ENCODE measurements at regions not wholly inside any gene's neighbourhood (a gene's known extent, or its start where the extent isn't known, plus 50 kb on each side); places are given as distances from the start of the nearest gene placed in this dataset.
"Not testable (repeated sequence)": the region's sequence is repeated elsewhere in the genome, so short reads cannot be mapped to it uniquely, and the experiment has no call there.

- no peak overlapping the region for H3K4me3 ChIP-seq (ENCODE audit: low read length)
- no peak for DNase-seq (ENCODE audit: low read depth)
- no peak for TF ChIP-seq CTCF (conservative IDR thresholded peaks at IDR 0.05; ENCODE audit: low read depth, low read length)
These were observed 392.3 kb downstream of the CCER1 start for GRCh38 chr12:90562671-90563070.

- no peak for TF ChIP-seq CTCF (conservative IDR thresholded peaks at IDR 0.05; ENCODE audit: low read depth, low read length)
- H3K4me3 ChIP-seq (ENCODE audit: low read length) = no peak overlapping the region
- peak; percentile 76 for DNase-seq (ENCODE audit: low read depth)
These were observed 406.4 kb downstream of the CCER1 start for GRCh38 chr12:90548595-90548994.

- no peak overlapping the region for H3K4me3 ChIP-seq (ENCODE audit: low read length)
- no peak for TF ChIP-seq CTCF (conservative IDR thresholded peaks at IDR 0.05; ENCODE audit: low read depth, low read length)
- no peak for DNase-seq (ENCODE audit: low read depth)
These were observed 408.5 kb downstream of the CCER1 start for GRCh38 chr12:90546511-90546910.

GRCh38 chr12:90543841-90544240, 411.1 kb downstream of the CCER1 start:
- H3K4me3 ChIP-seq (ENCODE audit: low read length) = no peak overlapping the region
- DNase-seq (ENCODE audit: low read depth) = no peak
- TF ChIP-seq CTCF (conservative IDR thresholded peaks at IDR 0.05; ENCODE audit: low read depth, low read length) = no peak

- peak; percentile 66 for DNase-seq (ENCODE audit: low read depth)
- TF ChIP-seq CTCF (conservative IDR thresholded peaks at IDR 0.05; ENCODE audit: low read depth, low read length) = no peak
- H3K4me3 ChIP-seq (ENCODE audit: low read length) = no peak overlapping the region
These were observed 411.6 kb downstream of the CCER1 start for GRCh38 chr12:90543374-90543773.

- not testable (repeated sequence) for DNase-seq (ENCODE audit: low read depth); H3K4me3 ChIP-seq (ENCODE audit: low read length)
These were observed 412.1 kb downstream of the CCER1 start for GRCh38 chr12:90542852-90543251.

- DNase-seq (ENCODE audit: low read depth); H3K4me3 ChIP-seq (ENCODE audit: low read length): not testable (repeated sequence)
These were observed 421.1 kb downstream of the CCER1 start for GRCh38 chr12:90533828-90534227.

- no peak for TF ChIP-seq CTCF (conservative IDR thresholded peaks at IDR 0.05; ENCODE audit: low read depth, low read length)
- no peak for DNase-seq (ENCODE audit: low read depth)
- no peak overlapping the region for H3K4me3 ChIP-seq (ENCODE audit: low read length)
These were observed 434.8 kb downstream of the CCER1 start for GRCh38 chr12:90520002-90520734.

Data from retinal pigment epithelial cell (primary cell).